Activated naive CD8-positive, alpha-beta T cell treated with anti-CD3 and anti-CD28 coated beads, Interleukin-2, amount 10 ng/mL, durations not matched to agents 7 days and 5 days (primary cell): ENCODE measurements at regions not wholly inside any gene's neighbourhood (a gene's known extent, or its start where the extent isn't known, plus 50 kb on each side); places are given as distances from the start of the nearest gene placed in this dataset.
"Not testable (repeated sequence)": the region's sequence is repeated elsewhere in the genome, so short reads cannot be mapped to it uniquely, and the experiment has no call there.

Experiments used
- ATAC-seq: fragments of 150-1000 bp; cut with Tn5 transposase; one replicate; pipeline ENCODE4 v1.10.0; 2021; ENCODE audit warnings: low read depth, moderate library complexity
- POLR2A ChIA-PET: fragments of 350-600 bp; sonication (Branson Sonifier 250); formaldehyde crosslinking; loops from one replicate; lab custom pipeline; 2021; ENCODE audit warnings: antibody characterized with exemption; lab: Charles Lee
- DNase-seq: peaks from one replicate; pipeline ENCODE4 v3.0.0; 2021
- H3K27ac Mint-ChIP-seq: one replicate; pipeline ENCODE4 v1.8.0; 2022; ENCODE audit warnings: mild to moderate bottlenecking, mixed read lengths
- H3K27me3 Mint-ChIP-seq: one replicate; pipeline ENCODE4 v1.8.0; 2022; ENCODE audit warnings: mild to moderate bottlenecking, moderate library complexity, mixed read lengths
- H3K36me3 Mint-ChIP-seq: one replicate; pipeline ENCODE4 v1.8.0; 2021; ENCODE audit warnings: mild to moderate bottlenecking, mixed read lengths
- H3K4me1 Mint-ChIP-seq: one replicate; pipeline ENCODE4 v1.8.0; 2021; ENCODE audit warnings: mixed read lengths
- H3K4me3 Mint-ChIP-seq: one replicate; pipeline ENCODE4 v1.8.0; 2022; ENCODE audit warnings: mild to moderate bottlenecking, moderate library complexity, mixed read lengths
- H3K9me3 Mint-ChIP-seq: one replicate; pipeline ENCODE4 v1.8.0; 2021; ENCODE audit warnings: mixed read lengths

DNA sequence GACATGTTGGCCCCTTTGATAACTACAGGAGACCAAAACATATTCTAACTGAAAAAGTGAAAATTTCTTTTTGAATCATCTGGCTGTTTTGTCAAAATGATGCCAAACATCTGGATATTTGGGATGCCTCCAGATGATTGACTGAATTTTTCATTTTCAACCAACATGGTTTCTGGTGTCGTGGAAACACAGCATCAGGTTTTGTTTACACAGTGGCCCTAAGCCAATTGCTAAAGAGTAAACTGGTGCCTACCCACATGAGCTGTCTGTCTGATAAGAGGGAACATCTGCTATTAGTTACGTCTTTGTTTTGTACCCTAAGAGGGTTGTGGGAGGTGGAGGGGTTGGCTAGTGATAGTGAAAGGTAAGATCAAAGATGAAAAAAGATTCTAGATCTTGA lies 204.8 kb downstream of the KCNK2 start:
- no peaks in the 10 kb centered on the region for H3K4me1 Mint-ChIP-seq
- H3K9me3 Mint-ChIP-seq: no peaks in the 10 kb centered on the region
- H3K36me3 Mint-ChIP-seq: no peaks in the 10 kb centered on the region
- POLR2A ChIA-PET: no interaction called here
- H3K27me3 Mint-ChIP-seq: no peaks in the 10 kb centered on the region
- DNase-seq: no peak
- no peak overlapping the region for H3K27ac Mint-ChIP-seq
- H3K4me3 Mint-ChIP-seq: no peak overlapping the region
- ATAC-seq: no peak

DNA sequence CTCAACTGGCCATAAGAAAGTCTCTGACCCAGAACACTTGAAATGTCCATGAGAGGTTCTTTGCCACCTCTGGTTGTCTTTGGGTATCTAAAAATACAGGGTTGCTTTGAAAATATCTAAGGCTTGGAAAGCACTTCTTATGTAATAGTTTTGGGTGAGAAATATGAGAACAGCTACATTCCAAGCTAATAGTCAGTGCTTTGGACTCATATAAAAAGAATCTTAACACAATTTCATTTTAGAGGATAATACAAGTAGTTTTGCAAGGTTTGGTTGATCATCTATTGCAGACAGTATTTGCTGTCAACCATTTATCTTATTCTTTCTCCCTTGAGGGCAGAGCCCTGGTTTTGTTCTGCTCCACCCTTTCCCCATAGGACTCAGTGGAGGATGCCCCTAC lies 207.5 kb downstream of the KCNK2 start:
- no peaks in the 10 kb centered on the region for H3K4me1 Mint-ChIP-seq
- peaks cover 6% of the 10 kb centered on the region for H3K9me3 Mint-ChIP-seq
- ATAC-seq: no peak
- POLR2A ChIA-PET: no interaction called here
- no peak for DNase-seq
- no peaks in the 10 kb centered on the region for H3K27me3 Mint-ChIP-seq
- H3K36me3 Mint-ChIP-seq: no peaks in the 10 kb centered on the region
- no peak overlapping the region for H3K27ac Mint-ChIP-seq
- H3K4me3 Mint-ChIP-seq: no peak overlapping the region

DNA sequence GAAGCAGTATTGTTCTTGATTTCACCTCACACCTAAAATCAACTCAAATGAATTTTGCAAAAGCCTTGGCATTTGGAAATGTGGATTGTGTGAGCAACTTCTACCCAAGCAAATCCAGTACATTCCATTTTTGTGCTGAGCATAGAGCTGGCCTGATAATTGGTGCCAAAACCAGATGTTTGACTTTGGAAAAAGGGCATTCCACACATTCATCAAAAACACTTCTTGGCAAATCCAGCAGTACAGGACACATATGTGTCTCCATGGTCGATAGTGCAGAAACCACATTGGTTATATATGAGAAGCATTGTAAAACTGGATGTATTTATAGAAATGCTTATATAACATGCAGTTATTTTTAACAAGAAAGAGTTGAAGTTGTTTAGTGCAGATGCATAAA lies 210.4 kb downstream of the KCNK2 start:
- POLR2A ChIA-PET: interaction anchor here (0.6 kb wide), 1 partner anchor 54 kb away, joined by 3 read pairs; no protein-coding TSS in a partner anchor
- H3K4me1 Mint-ChIP-seq: no peaks in the 10 kb centered on the region

DNA sequence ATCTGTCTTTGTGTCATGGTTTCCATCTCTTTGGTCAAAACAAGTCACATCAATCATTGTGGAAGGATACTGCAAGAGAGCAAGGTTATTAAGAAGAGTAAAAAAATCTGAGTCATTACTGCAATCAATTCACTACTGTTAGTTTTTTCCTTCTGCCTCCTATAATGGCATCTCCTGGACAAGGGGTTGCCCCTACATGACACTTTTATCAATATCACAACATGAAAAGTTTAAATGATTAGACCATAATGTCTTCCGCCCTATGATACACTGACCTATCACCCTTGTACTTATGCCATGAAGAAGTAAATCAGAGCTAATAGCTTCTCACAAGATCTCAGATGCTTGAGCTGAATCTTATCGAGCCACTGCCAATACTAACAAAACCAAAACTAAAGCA lies 223.9 kb downstream of the KCNK2 start:
- POLR2A ChIA-PET: no interaction called here

More for the DNA sequence above, 210.4 kb downstream of the KCNK2 start:
- H3K9me3 Mint-ChIP-seq: peaks cover 9% of the 10 kb centered on the region
- ATAC-seq: no peak
- no peak overlapping the region for H3K4me3 Mint-ChIP-seq
- no peaks in the 10 kb centered on the region for H3K36me3 Mint-ChIP-seq
- no peaks in the 10 kb centered on the region for H3K27me3 Mint-ChIP-seq
- no peak for DNase-seq
- no peak overlapping the region for H3K27ac Mint-ChIP-seq

DNA sequence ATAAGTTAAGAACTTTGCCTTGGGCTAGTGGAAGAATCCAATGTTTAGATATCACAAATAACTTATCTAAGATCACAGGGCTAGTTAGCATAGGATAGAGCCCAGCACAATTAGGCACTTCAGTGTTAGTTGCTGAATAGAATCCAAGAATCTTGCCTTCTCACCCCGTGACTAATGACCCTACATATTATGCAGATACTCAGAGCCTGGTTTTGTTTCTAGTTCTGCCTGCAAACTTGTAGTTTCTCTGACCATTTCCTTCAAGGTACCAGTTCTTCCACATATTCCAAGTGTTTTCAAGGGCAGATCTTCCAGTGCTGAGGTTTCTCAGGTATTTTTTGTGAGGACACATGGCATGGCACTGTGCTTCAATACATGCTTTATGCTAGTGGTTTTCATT lies 239.3 kb downstream of the KCNK2 start:
- peaks cover 1% of the 10 kb centered on the region for H3K9me3 Mint-ChIP-seq

More for the DNA sequence above, 223.9 kb downstream of the KCNK2 start:
- no peaks in the 10 kb centered on the region for H3K36me3 Mint-ChIP-seq
- H3K27me3 Mint-ChIP-seq: no peaks in the 10 kb centered on the region
- peaks cover 3% of the 10 kb centered on the region for H3K9me3 Mint-ChIP-seq
- H3K27ac Mint-ChIP-seq: no peak overlapping the region
- no peak overlapping the region for H3K4me3 Mint-ChIP-seq
- no peaks in the 10 kb centered on the region for H3K4me1 Mint-ChIP-seq
- DNase-seq: no peak
- no peak for ATAC-seq

DNA sequence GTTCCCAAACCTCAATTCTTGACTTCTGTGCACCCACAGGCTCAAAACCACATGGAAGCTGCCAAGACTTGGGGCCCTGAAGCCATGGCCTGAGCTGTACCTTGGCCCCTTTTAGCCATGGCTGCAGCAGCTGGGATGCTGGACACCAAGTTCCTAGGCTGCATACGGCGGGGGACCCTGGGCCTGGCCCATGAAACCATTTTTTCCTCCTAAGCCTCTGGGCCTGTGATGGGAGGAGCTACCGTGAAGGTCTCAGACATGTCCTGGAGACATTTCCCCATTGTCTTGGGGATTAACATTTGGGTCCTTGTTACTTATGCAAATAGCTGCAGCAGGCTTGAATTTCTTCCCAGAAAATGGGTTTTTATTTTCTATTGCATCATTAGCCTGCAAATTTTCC lies 241.5 kb downstream of the KCNK2 start:
- H3K36me3 Mint-ChIP-seq, H3K27ac Mint-ChIP-seq, H3K9me3 Mint-ChIP-seq, H3K4me3 Mint-ChIP-seq, H3K4me1 Mint-ChIP-seq, H3K27me3 Mint-ChIP-seq, ATAC-seq, POLR2A ChIA-PET, DNase-seq: not testable (repeated sequence)

More for the DNA sequence above, 239.3 kb downstream of the KCNK2 start:
- H3K4me1 Mint-ChIP-seq: no peaks in the 10 kb centered on the region
- H3K27ac Mint-ChIP-seq: no peak overlapping the region
- H3K4me3 Mint-ChIP-seq: no peak overlapping the region
- H3K27me3 Mint-ChIP-seq: no peaks in the 10 kb centered on the region
- ATAC-seq: no peak
- POLR2A ChIA-PET: no interaction called here
- no peaks in the 10 kb centered on the region for H3K36me3 Mint-ChIP-seq
- no peak for DNase-seq

DNA sequence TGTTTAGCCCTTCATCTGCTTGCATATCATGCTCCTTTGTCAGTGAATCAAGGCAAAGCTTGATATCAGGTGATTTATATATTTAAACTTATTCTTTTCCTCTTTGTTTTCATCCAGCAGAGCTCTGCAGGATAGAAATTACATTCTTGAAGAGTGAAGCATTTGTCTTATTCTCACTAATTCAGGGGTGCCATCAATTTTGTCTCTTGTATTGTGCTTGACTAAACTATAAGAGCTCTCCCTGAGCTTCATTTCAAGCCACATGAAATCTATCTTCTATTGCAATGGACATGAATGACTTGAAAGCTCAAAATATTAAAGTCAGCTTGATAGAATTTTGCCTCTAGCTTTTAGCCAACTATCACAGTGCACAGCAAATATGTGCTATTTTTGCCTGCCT lies 236.7 kb upstream of the KCTD3 start:
- no peak overlapping the region for H3K4me3 Mint-ChIP-seq
- H3K27me3 Mint-ChIP-seq: no peaks in the 10 kb centered on the region
- POLR2A ChIA-PET: no interaction called here
- no peaks in the 10 kb centered on the region for H3K9me3 Mint-ChIP-seq
- DNase-seq (no peak), ATAC-seq (no peak)
- H3K36me3 Mint-ChIP-seq: no peaks in the 10 kb centered on the region
- no peaks in the 10 kb centered on the region for H3K4me1 Mint-ChIP-seq
- H3K27ac Mint-ChIP-seq: no peak overlapping the region

DNA sequence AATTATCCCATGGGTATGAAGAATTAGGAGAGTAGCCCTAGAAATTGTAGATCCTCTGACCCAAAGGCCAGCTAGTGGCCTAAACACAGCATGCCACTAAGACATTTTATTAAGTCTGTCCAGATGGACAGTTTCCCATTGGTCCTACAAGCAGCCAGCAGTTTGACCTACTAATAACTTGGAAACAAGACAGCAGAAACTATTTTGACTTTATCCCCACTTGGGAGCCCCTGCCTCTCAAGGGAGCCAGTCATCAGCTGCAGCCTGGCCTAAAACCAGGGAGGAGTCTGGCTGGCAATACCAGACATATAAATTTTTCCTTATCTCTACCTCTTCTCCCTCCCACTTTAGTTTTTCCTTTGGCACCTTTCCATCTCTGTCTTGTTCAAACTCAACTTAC lies 222.6 kb upstream of the KCTD3 start:
- no peaks in the 10 kb centered on the region for H3K27me3 Mint-ChIP-seq
- ATAC-seq (no peak), DNase-seq (no peak)
- no peak overlapping the region for H3K27ac Mint-ChIP-seq
- POLR2A ChIA-PET: no interaction called here
- H3K4me3 Mint-ChIP-seq: no peak overlapping the region
- H3K9me3 Mint-ChIP-seq: peaks cover 2% of the 10 kb centered on the region
- no peaks in the 10 kb centered on the region for H3K36me3 Mint-ChIP-seq
- H3K4me1 Mint-ChIP-seq: no peaks in the 10 kb centered on the region

DNA sequence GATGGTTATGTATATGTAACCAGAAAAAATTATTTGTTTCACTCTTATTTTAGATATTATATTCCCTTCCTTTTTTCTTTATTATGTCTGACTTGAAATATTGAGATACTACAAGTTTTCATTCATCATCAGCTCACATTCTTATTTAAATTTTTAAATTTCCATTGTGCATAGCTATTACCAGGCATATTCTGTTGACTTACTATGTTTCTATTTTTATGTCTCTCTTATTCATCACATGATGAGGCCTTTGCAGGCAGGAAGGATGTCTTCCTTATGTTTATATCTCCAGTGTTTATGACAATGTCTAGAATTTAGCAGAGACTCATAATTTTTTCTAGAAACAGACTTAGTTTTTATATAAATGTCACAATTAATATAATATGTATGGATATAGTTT lies 221.9 kb upstream of the KCTD3 start:
- Mint-ChIP-seq H3K9me3 (peaks cover 2% of the 10 kb centered on the region), H3K27ac (no peak overlapping the region), H3K36me3 (no peaks in the 10 kb centered on the region), H3K4me1 (no peaks in the 10 kb centered on the region), H3K4me3 (no peak overlapping the region), H3K27me3 (no peaks in the 10 kb centered on the region)
- DNase-seq: no peak
- POLR2A ChIA-PET: no interaction called here
- no peak for ATAC-seq

DNA sequence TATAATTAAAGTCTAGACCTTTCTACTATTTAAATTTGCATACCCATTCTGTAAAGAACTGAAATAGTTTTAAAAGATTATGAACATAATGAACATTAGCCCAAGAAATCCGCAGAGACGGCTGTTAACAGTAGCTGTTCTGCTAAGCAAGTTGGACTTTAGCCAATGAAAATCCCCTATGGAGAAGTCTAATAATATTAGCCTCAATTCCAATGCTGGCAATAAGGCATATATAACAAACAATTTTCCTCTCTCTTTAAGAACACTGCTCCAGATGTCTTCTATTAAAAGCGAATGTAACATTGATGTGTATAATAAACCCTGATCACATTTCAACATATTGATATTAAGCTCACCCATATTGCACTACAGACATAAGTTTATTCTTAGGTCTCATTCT lies 221.3 kb upstream of the KCTD3 start:
- DNase-seq (no peak), ATAC-seq (no peak)
- no peaks in the 10 kb centered on the region for H3K27me3 Mint-ChIP-seq
- POLR2A ChIA-PET: no interaction called here
- no peaks in the 10 kb centered on the region for H3K36me3 Mint-ChIP-seq
- no peaks in the 10 kb centered on the region for H3K4me1 Mint-ChIP-seq
- H3K27ac Mint-ChIP-seq: no peak overlapping the region
- H3K9me3 Mint-ChIP-seq: peaks cover 2% of the 10 kb centered on the region
- no peak overlapping the region for H3K4me3 Mint-ChIP-seq

DNA sequence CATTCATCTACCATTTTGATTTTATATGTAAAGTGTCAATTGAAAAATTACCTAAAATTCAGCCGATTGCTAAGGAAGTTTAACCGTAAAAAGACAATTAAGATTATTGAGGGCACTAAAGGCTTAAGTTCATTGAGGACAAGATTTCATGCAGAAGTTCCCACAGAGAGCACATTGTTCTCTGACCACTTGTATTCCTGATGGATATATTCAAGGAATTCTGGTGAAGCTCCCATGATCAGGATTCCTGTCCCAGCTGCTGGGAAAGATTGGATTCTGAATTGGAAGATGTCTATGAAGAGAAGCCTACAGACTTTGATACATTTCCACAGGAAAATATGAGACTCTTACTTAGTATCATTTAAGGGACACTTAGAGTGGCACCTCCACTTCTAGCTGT lies 209.2 kb upstream of the KCTD3 start:
- DNase-seq (no peak), ATAC-seq (no peak)
- Mint-ChIP-seq H3K27me3 (no peaks in the 10 kb centered on the region), H3K27ac (no peak overlapping the region), H3K36me3 (no peaks in the 10 kb centered on the region), H3K4me3 (no peak overlapping the region), H3K9me3 (no peaks in the 10 kb centered on the region), H3K4me1 (no peaks in the 10 kb centered on the region)
- POLR2A ChIA-PET: no interaction called here

DNA sequence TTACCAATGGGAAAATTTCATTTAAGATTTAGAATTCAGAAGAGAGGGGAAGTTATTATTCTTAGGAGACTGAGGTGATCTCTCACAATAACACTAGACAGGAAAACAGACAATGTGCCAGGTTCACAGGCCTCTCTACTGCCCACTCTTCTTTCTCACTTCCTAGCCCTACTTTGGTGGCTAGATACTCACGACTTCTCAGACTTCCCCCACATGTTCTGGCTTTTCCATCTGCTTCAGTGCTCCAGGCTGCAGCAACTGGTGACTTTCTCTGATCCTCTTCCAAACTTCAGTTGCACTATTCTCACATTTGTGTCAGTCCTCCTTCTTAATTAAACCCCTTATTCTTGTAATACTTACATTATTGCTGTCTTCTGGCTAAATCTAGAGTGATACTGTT lies 208.7 kb upstream of the KCTD3 start:
- no peak for ATAC-seq
- Mint-ChIP-seq H3K36me3 (no peaks in the 10 kb centered on the region), H3K4me1 (no peaks in the 10 kb centered on the region), H3K9me3 (no peaks in the 10 kb centered on the region), H3K27ac (no peak overlapping the region), H3K27me3 (no peaks in the 10 kb centered on the region), H3K4me3 (no peak overlapping the region)
- POLR2A ChIA-PET: no interaction called here
- no peak for DNase-seq

DNA sequence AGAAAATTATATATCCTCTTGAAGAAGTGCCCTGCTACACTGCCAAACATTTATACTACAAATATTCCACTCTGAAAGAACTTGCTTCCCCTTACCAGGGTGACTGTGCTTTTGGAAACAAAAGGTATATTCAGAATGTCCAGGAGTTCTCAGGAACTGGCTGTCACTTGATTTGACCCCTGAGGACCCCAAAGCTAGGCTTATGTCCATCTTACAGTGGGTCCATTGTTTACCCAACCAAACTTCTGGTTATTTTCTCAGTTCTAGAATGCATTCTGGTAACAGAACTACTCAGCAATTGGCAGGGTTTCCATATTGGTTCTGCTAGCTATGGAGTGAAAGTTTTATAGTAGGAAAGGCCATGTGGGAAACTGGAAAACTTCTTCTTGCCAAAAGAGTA lies 207.1 kb upstream of the KCTD3 start:
- Mint-ChIP-seq H3K27me3 (no peaks in the 10 kb centered on the region), H3K36me3 (no peaks in the 10 kb centered on the region), H3K4me3 (no peak overlapping the region), H3K27ac (no peak overlapping the region), H3K4me1 (no peaks in the 10 kb centered on the region), H3K9me3 (peaks cover 3% of the 10 kb centered on the region)
- DNase-seq (no peak), ATAC-seq (no peak)
- POLR2A ChIA-PET: no interaction called here

DNA sequence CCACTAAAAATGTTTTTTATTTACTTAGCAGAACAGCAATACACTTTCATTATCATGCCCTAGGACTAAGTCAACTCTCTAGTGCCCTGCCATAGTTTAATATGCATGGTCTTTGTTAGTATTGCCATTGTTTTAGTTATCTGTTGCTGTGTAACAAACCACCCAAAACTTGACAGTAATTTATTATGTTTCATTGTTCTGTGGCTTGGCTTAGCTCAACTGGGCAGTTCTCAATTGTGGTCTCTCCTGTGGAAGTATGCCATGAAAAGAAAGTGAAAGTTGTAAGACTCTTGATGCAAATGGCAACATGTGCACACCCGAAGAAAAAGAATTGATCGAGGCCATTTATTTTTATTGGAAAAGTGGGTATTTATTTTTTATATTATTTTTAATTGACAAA lies 206.3 kb upstream of the KCTD3 start:
- no peak overlapping the region for H3K27ac Mint-ChIP-seq
- no peaks in the 10 kb centered on the region for H3K27me3 Mint-ChIP-seq
- POLR2A ChIA-PET: no interaction called here
- DNase-seq (no peak), ATAC-seq (no peak)
- no peaks in the 10 kb centered on the region for H3K4me1 Mint-ChIP-seq
- no peaks in the 10 kb centered on the region for H3K36me3 Mint-ChIP-seq
- no peak overlapping the region for H3K4me3 Mint-ChIP-seq
- H3K9me3 Mint-ChIP-seq: peaks cover 3% of the 10 kb centered on the region

DNA sequence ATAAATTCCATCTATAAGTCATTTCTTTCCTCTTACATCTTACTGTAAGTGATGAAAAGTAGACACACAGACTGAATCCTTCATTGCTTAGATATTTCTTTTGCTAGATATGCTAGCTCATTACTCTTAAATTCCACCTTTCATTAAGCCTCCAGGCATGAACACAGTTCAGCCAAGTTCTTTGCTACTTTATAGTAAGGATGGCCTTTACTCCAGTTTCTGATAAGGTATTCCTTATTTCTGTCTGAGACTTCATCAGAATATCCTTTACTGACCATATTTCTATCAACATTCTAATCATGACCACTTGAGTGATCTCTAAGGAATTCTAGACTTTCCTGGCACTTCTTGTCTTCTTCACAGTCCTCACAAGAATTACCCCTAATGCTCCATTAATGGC lies 191.7 kb upstream of the KCTD3 start:
- H3K36me3 Mint-ChIP-seq: no peaks in the 10 kb centered on the region
- H3K4me1 Mint-ChIP-seq: no peaks in the 10 kb centered on the region
- no peaks in the 10 kb centered on the region for H3K27me3 Mint-ChIP-seq
- no peaks in the 10 kb centered on the region for H3K9me3 Mint-ChIP-seq
- no peak for ATAC-seq
- POLR2A ChIA-PET: no interaction called here
- no peak overlapping the region for H3K27ac Mint-ChIP-seq
- no peak overlapping the region for H3K4me3 Mint-ChIP-seq
- DNase-seq: no peak
